GM23338 (cell line): ENCODE measurements at regions not wholly inside any gene's neighbourhood (a gene's known extent, or its start where the extent isn't known, plus 50 kb on each side); places are given as distances from the start of the nearest gene placed in this dataset.

Source experiments
- CREB1 ChIP-seq: fragments of 250-450 bp; sonication (Bioruptor Pico); IDR thresholded peaks from 2 replicates; pipeline ENCODE4 v1.5.0; 2020; ENCODE audit warnings: low read depth, mild to moderate bottlenecking, moderate library complexity
- CTCF ChIP-seq, 2 experiments: fragments of 200-600 bp in 1 of 2; sonication (generic) in 1 of 2; conservative IDR thresholded peaks; 2 replicates each; pipeline versions ENCODE4 v1.5.1 to v1.6.1; 2016 to 2017; ENCODE audit warnings: antibody characterized with exemption in 2 of 2, low read depth in 2 of 2, mild to moderate bottlenecking in 2 of 2, moderate library complexity in 1 of 2
- ETS1 ChIP-seq: IDR thresholded peaks from 2 replicates; pipeline ENCODE4 v1.6.1; 2016; ENCODE audit warnings: antibody characterized with exemption
- EZH2 ChIP-seq: fragments of 200-600 bp; sonication (generic); IDR thresholded peaks from one replicate; pipeline ENCODE4 v1.8.0; 2017; ENCODE audit warnings: antibody characterized with exemption, mild to moderate bottlenecking, low read depth; ENCODE audit not compliant: unreplicated experiment
- EZH2phosphoT487 ChIP-seq: fragments of 200-600 bp; sonication (generic); IDR thresholded peaks from one replicate; pipeline ENCODE4 v1.8.1; 2018; ENCODE audit warnings: antibody characterized with exemption; ENCODE audit not compliant: unreplicated experiment
- JUNB ChIP-seq: IDR thresholded peaks from one replicate; pipeline ENCODE4 v1.6.1; 2016; ENCODE audit warnings: antibody characterized with exemption; ENCODE audit not compliant: unreplicated experiment
- NANOG ChIP-seq: IDR thresholded peaks from 2 replicates; pipeline ENCODE4 v1.6.1; 2016; ENCODE audit warnings: antibody characterized with exemption, borderline replicate concordance
- POLR2AphosphoS5 ChIP-seq: IDR thresholded peaks from 2 replicates; pipeline ENCODE4 v1.6.1; 2016; ENCODE audit warnings: antibody characterized with exemption, low read depth
- REST ChIP-seq: IDR thresholded peaks from one replicate; pipeline ENCODE4 v1.6.1; 2018; ENCODE audit warnings: antibody characterized with exemption; ENCODE audit not compliant: unreplicated experiment
- STAT1 ChIP-seq: IDR thresholded peaks from one replicate; pipeline ENCODE4 v1.6.1; 2016; ENCODE audit warnings: antibody characterized with exemption; ENCODE audit not compliant: unreplicated experiment

- TF ChIP-seq EZH2 (no peak), REST (no peak), POLR2AphosphoS5 (no peak), CTCF (conservative IDR thresholded peaks at IDR 0.05; ENCODE audit: low read depth in 2 of 2) (no peak), STAT1 (no peak), EZH2phosphoT487 (no peak), ETS1 (no peak), JUNB (no peak), NANOG (no peak), CREB1 (no peak)
Measured at GRCh38 chr1:58152697-58153096, 393.8 kb downstream of the OMA1 start.
